ENCODE measurements at regions not wholly inside any gene's neighbourhood (a gene's known extent, or its start where the extent isn't known, plus 50 kb on each side); places are given as distances from the start of the nearest gene placed in this dataset.

- no peaks in the 10 kb centered on the region for H3K9me3 Mint-ChIP-seq
- H3K36me3 Mint-ChIP-seq (ENCODE audit: insufficient read depth) = no peaks in the 10 kb centered on the region
- no peak overlapping the region for H3K27ac Mint-ChIP-seq (ENCODE audit: low read depth)
- H3K4me1 Mint-ChIP-seq = no peaks in the 10 kb centered on the region
- H3K27me3 Mint-ChIP-seq = peaks cover 15% of the 10 kb centered on the region
- no peak overlapping the region for H3K4me3 Mint-ChIP-seq
- ATAC-seq (replicated peaks; ENCODE audit: extremely low read depth, poor library complexity, severe bottlenecking) (no peak), DNase-seq (ENCODE audit: low spot score in 2 of 2) (no peak)
Observed at GRCh38 chr11:95456714-95457491, 225.9 kb upstream of the SESN3 start.

GRCh38 chr11:95455228-95455970 is 224.4 kb upstream of the SESN3 start:
- no peak overlapping the region for H3K4me3 Mint-ChIP-seq

DNA sequence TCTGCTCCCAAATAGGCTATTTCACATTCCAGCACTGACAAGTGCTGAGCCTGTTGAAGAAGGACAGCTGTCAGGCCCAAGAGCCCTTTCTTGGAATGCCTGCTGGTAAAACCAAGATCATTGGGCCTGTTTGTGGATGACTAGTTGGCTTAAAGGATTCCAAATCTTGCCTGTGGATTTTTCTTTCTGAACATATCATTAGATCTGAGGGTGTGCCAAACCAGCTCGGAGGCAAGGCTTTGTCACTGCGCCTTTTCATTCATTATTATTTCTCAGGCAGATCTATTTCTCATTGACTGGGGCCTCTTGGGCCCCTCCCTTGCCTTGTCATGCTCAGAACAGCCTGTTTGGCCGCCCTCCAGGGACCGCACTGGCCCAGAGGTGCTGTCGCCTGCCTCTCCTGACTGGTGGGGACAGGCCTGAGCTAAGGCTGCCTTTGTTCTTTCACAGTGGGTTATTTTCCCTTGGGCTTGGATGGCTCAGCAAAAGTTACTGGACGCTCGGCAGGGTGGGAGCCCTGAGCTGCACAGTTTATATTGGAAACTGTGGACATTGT is 222.7 kb upstream of the SESN3 start:
- H3K36me3 Mint-ChIP-seq (ENCODE audit: insufficient read depth) = no peaks in the 10 kb centered on the region
- no peaks in the 10 kb centered on the region for H3K4me1 Mint-ChIP-seq
- ATAC-seq (replicated peaks; ENCODE audit: extremely low read depth, poor library complexity, severe bottlenecking) = no peak
- H3K4me3 Mint-ChIP-seq = no peak overlapping the region
- H3K27ac Mint-ChIP-seq (ENCODE audit: low read depth) = no peak overlapping the region
- peaks cover 10% of the 10 kb centered on the region for H3K27me3 Mint-ChIP-seq
- DNase-seq (ENCODE audit: low spot score in 2 of 2) = no peak
- no peaks in the 10 kb centered on the region for H3K9me3 Mint-ChIP-seq

More at GRCh38 chr11:95455228-95455970, 224.4 kb upstream of the SESN3 start:
- no peaks in the 10 kb centered on the region for H3K9me3 Mint-ChIP-seq
- no peak overlapping the region for H3K27ac Mint-ChIP-seq (ENCODE audit: low read depth)
- ATAC-seq (replicated peaks; ENCODE audit: extremely low read depth, poor library complexity, severe bottlenecking) (no peak), DNase-seq (ENCODE audit: low spot score in 2 of 2) (no peak)
- no peaks in the 10 kb centered on the region for H3K36me3 Mint-ChIP-seq (ENCODE audit: insufficient read depth)
- H3K4me1 Mint-ChIP-seq = no peaks in the 10 kb centered on the region
- peaks cover 4% of the 10 kb centered on the region for H3K27me3 Mint-ChIP-seq

DNA sequence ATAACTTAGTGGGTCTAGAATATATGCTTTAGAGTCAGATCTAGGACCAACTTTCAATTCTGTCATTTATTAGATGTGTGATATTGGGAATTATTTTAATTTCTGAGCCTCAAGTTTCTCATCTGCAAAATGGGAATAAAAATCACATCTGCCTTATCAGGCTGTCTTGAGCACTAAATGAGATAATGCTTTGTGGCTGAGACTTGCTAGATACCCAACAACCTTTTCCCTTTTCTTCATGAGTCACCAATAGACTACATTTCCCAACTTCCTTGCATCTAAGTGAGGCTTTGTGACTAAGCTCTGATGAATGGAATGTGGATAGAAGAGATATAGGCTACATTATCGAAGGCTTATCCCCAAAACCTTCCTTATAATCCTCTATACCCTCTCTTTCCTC is 220.7 kb upstream of the SESN3 start:
- H3K9me3 Mint-ChIP-seq = no peaks in the 10 kb centered on the region
- H3K36me3 Mint-ChIP-seq (ENCODE audit: insufficient read depth) = no peaks in the 10 kb centered on the region
- H3K27me3 Mint-ChIP-seq = peaks cover 10% of the 10 kb centered on the region
- H3K4me1 Mint-ChIP-seq = no peaks in the 10 kb centered on the region
- ATAC-seq (replicated peaks; ENCODE audit: extremely low read depth, poor library complexity, severe bottlenecking) (no peak), DNase-seq (ENCODE audit: low spot score in 2 of 2) (no peak)
- no peak overlapping the region for H3K4me3 Mint-ChIP-seq
- no peak overlapping the region for H3K27ac Mint-ChIP-seq (ENCODE audit: low read depth)

GRCh38 chr11:95451261-95451660 is 220.3 kb upstream of the SESN3 start:
- ATAC-seq (replicated peaks; ENCODE audit: extremely low read depth, poor library complexity, severe bottlenecking) (no peak), DNase-seq (ENCODE audit: low spot score in 2 of 2) (no peak)
- Mint-ChIP-seq H3K9me3 (no peaks in the 10 kb centered on the region), H3K36me3 (ENCODE audit: insufficient read depth) (no peaks in the 10 kb centered on the region), H3K27me3 (peaks cover 10% of the 10 kb centered on the region), H3K4me3 (no peak overlapping the region), H3K4me1 (no peaks in the 10 kb centered on the region), H3K27ac (ENCODE audit: low read depth) (no peak overlapping the region)

GRCh38 chr11:95450547-95451123 is 219.6 kb upstream of the SESN3 start:
- DNase-seq (ENCODE audit: low spot score in 2 of 2) (no peak), ATAC-seq (replicated peaks; ENCODE audit: extremely low read depth, poor library complexity, severe bottlenecking) (no peak)
- no peak overlapping the region for H3K27ac Mint-ChIP-seq (ENCODE audit: low read depth)
- peaks cover 10% of the 10 kb centered on the region for H3K27me3 Mint-ChIP-seq
- H3K9me3 Mint-ChIP-seq = no peaks in the 10 kb centered on the region
- no peak overlapping the region for H3K4me3 Mint-ChIP-seq
- H3K4me1 Mint-ChIP-seq = no peaks in the 10 kb centered on the region
- no peaks in the 10 kb centered on the region for H3K36me3 Mint-ChIP-seq (ENCODE audit: insufficient read depth)

GRCh38 chr11:95445746-95446333 is 214.8 kb upstream of the SESN3 start:
- Mint-ChIP-seq H3K36me3 (ENCODE audit: insufficient read depth) (no peaks in the 10 kb centered on the region), H3K4me1 (no peaks in the 10 kb centered on the region), H3K27me3 (peaks cover 10% of the 10 kb centered on the region), H3K27ac (ENCODE audit: low read depth) (no peak overlapping the region), H3K4me3 (no peak overlapping the region), H3K9me3 (no peaks in the 10 kb centered on the region)
- ATAC-seq (replicated peaks; ENCODE audit: extremely low read depth, poor library complexity, severe bottlenecking) (no peak), DNase-seq (ENCODE audit: low spot score in 2 of 2) (no peak)

DNA sequence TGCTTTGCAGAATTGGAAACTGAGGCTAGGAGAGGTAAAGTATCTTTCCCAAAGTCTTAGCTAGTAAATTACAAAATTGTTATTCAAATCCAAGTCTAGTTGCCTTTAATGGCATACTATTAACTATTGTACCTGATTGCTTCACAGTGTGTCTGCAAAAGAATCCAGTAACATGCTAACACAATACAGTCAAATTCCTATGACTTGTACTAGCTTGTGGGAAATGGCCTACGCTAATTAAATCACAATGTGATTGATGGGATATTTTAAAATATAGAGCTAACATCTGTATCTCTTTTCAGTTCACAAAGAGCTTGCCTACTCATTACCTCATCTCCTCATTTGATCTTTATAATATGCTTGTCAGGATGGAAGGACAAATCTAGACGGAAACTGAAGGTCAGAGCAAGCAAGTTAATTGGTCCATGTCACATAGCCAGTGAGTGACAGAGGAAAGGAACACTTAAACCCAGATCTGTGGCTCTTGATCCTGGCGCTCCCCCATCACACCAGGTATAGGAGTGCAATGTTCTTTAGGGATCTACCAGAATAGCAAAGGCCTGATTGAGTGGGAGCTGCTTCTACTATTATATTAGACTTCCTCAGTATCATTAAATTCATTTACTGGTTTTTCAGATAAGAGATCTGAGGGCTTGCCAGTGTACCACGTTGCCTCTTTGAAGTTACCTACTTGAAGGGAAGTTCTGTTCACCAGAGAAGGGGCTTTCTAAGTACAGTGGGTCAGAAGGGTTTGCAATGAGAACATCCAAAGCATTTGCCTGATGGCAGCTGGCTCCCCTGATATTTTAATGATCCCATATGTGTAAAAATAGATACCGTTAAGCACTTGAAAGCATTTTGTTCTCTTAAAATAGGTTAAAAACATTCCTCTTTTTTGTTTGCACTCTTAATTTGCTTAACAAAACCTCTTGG is 213.6 kb upstream of the SESN3 start:
- Mint-ChIP-seq H3K9me3 (no peaks in the 10 kb centered on the region), H3K36me3 (ENCODE audit: insufficient read depth) (no peaks in the 10 kb centered on the region), H3K4me3 (no peak overlapping the region), H3K27me3 (peaks cover 7% of the 10 kb centered on the region), H3K4me1 (no peaks in the 10 kb centered on the region), H3K27ac (ENCODE audit: low read depth) (no peak overlapping the region)
- ATAC-seq (replicated peaks; ENCODE audit: extremely low read depth, poor library complexity, severe bottlenecking) = no peak
- DNase-seq (ENCODE audit: low spot score in 2 of 2) = no peak

GRCh38 chr11:95443386-95443785 is 212.4 kb upstream of the SESN3 start:
- no peak overlapping the region for H3K27ac Mint-ChIP-seq (ENCODE audit: low read depth)
- ATAC-seq (replicated peaks; ENCODE audit: extremely low read depth, poor library complexity, severe bottlenecking) (peak; percentile 43), DNase-seq (ENCODE audit: low spot score in 2 of 2) (no peak)
- no peaks in the 10 kb centered on the region for H3K9me3 Mint-ChIP-seq
- H3K27me3 Mint-ChIP-seq = no peaks in the 10 kb centered on the region
- H3K4me3 Mint-ChIP-seq = no peak overlapping the region
- H3K36me3 Mint-ChIP-seq (ENCODE audit: insufficient read depth) = no peaks in the 10 kb centered on the region
- no peaks in the 10 kb centered on the region for H3K4me1 Mint-ChIP-seq

GRCh38 chr11:95442531-95443050 is 211.6 kb upstream of the SESN3 start:
- no peak overlapping the region for H3K4me3 Mint-ChIP-seq
- H3K9me3 Mint-ChIP-seq = no peaks in the 10 kb centered on the region
- H3K27ac Mint-ChIP-seq (ENCODE audit: low read depth) = no peak overlapping the region
- DNase-seq (ENCODE audit: low spot score in 2 of 2) = no peak
- H3K27me3 Mint-ChIP-seq = no peaks in the 10 kb centered on the region
- no peak for ATAC-seq (replicated peaks; ENCODE audit: extremely low read depth, poor library complexity, severe bottlenecking)
- H3K4me1 Mint-ChIP-seq = no peaks in the 10 kb centered on the region
- no peaks in the 10 kb centered on the region for H3K36me3 Mint-ChIP-seq (ENCODE audit: insufficient read depth)

DNA sequence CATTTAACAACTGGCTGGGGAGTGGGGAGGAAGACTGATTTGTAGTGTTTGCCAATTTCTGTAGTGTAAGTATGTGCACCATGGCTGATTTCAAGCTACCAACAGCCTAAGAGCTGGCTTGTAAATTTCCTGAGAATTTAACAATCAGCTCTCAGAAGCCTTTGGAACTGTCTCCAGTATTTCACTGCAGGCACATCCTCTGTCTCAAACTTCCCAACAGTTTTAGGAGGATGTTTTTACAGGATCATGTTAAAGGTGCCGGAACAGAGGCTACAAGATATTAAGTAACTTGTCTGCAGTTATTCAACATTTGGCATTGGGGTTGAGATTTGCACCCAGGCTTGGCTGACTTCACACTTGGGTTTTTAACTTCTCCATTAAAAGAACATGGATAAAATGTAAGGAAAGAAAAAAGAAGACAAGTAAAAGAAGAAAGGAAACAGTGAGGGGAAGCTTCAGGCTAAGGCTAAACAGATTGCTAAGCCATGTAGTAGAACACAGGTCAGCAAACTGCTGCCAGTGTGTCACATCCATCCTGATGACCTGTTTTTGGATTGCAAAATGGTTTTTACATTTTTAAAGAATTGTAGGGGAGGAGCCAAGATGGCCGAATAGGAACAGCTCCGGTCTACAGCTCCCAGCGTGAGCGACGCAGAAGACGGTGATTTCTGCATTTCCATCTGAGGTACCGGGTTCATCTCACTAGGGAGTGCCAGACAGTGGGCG is 204.8 kb upstream of the SESN3 start:
- Mint-ChIP-seq H3K27ac (ENCODE audit: low read depth) (no peak overlapping the region), H3K36me3 (ENCODE audit: insufficient read depth) (no peaks in the 10 kb centered on the region), H3K9me3 (no peaks in the 10 kb centered on the region), H3K4me1 (no peaks in the 10 kb centered on the region), H3K4me3 (no peak overlapping the region), H3K27me3 (peaks cover 19% of the 10 kb centered on the region)
- ATAC-seq (replicated peaks; ENCODE audit: extremely low read depth, poor library complexity, severe bottlenecking) = no peak
- DNase-seq (ENCODE audit: low spot score in 2 of 2) = no peak

All from central memory CD8-positive, alpha-beta T cell (primary cell).